GM23338 (cell line): ENCODE measurements at regions not wholly inside any gene's neighbourhood (a gene's known extent, or its start where the extent isn't known, plus 50 kb on each side); places are given as distances from the start of the nearest gene placed in this dataset.

Experiments
- CTCF ChIP-seq, 2 experiments: fragments of 200-600 bp in 1 of 2; sonication (generic) in 1 of 2; conservative IDR thresholded peaks; 2 replicates each; pipeline versions ENCODE4 v1.5.1 to v1.6.1; 2016 to 2017; ENCODE audit warnings: antibody characterized with exemption in 2 of 2, low read depth in 2 of 2, mild to moderate bottlenecking in 2 of 2, moderate library complexity in 1 of 2
- EZH2 ChIP-seq: fragments of 200-600 bp; sonication (generic); IDR thresholded peaks from one replicate; pipeline ENCODE4 v1.8.0; 2017; ENCODE audit warnings: antibody characterized with exemption, mild to moderate bottlenecking, low read depth; ENCODE audit not compliant: unreplicated experiment
- POLR2AphosphoS5 ChIP-seq: IDR thresholded peaks from 2 replicates; pipeline ENCODE4 v1.6.1; 2016; ENCODE audit warnings: antibody characterized with exemption, low read depth

DNA sequence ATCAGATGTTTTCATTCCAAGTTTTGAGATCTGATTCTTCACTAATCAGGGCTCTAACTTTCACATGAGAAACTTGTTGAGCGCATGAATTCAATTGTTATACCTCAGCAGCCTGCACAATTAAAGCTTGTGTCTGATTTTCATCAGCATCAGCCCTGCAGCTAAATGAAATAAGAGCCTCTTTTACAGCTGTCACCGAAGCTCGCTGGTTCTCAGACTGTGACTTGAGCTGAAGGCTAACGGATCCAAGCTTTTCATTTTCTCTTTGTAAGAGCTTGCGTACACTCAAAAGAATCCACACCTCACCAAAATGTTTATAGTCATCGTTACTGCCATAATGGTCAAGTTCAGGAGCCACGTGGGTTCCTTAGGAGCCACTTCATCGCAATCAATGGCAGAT, 65.5 kb upstream of the BEGAIN start:
- TF ChIP-seq CTCF (conservative IDR thresholded peaks at IDR 0.05; ENCODE audit: low read depth in 2 of 2) = no peak
- no peak for TF ChIP-seq EZH2
- no peak for TF ChIP-seq POLR2AphosphoS5
